ENCODE measurements at regions not wholly inside any gene's neighbourhood (a gene's known extent, or its start where the extent isn't known, plus 50 kb on each side); places are given as distances from the start of the nearest gene placed in this dataset.

- Histone ChIP-seq H4K20me1 (ENCODE audit: insufficient read depth) (no peaks in the 10 kb centered on the region), H3K79me2 (replicated peaks; ENCODE audit: insufficient read depth, low read length) (no peaks in the 10 kb centered on the region), H3K4me3 (ENCODE audit: low read length) (no peak overlapping the region), H3K9me3 (ENCODE audit: low read length) (no peaks in the 10 kb centered on the region), H3K9me2 (ENCODE audit: insufficient read depth, low read length) (no peaks in the 10 kb centered on the region), H3K27me3 (ENCODE audit: insufficient read depth, low read depth, low read length) (no peaks in the 10 kb centered on the region), H3K9ac (ENCODE audit: low read length) (no peak overlapping the region), H3F3A (ENCODE audit: insufficient read depth, low read length, poor library complexity, severe bottlenecking) (no peaks in the 10 kb centered on the region), H3K4me2 (ENCODE audit: low read length) (no peak overlapping the region), H2AFZ (ENCODE audit: low read depth, low read length) (no peak overlapping the region), H3K27ac (ENCODE audit: low read length) (no peak overlapping the region), H3K36me3 (ENCODE audit: insufficient read depth, low read length) (no peaks in the 10 kb centered on the region)
- no peak for TF ChIP-seq POLR2AphosphoS5 (IDR thresholded peaks at IDR 0.05)
- TF ChIP-seq RAD21 (conservative IDR thresholded peaks at IDR 0.05): no peak
- TF ChIP-seq MXI1 (conservative IDR thresholded peaks at IDR 0.05; ENCODE audit: poor library complexity, severe bottlenecking): no peak
- TF ChIP-seq CTCF (IDR thresholded peaks at IDR 0.05; ENCODE audit: poor library complexity, severe bottlenecking): no peak
- no peak for TF ChIP-seq EZH2 (IDR thresholded peaks at IDR 0.05; ENCODE audit: borderline replicate concordance, insufficient read depth, low read length, poor library complexity, severe bottlenecking)
- TF ChIP-seq EP300 (conservative IDR thresholded peaks at IDR 0.05; ENCODE audit: poor library complexity, severe bottlenecking): no peak
- TF ChIP-seq SMC3 (conservative IDR thresholded peaks at IDR 0.05; ENCODE audit: poor library complexity): no peak
- no peak for TF ChIP-seq TAF1 (IDR thresholded peaks at IDR 0.05; ENCODE audit: low read depth)
- no peak for TF ChIP-seq REST (IDR thresholded peaks at IDR 0.05; ENCODE audit: borderline replicate concordance)
These were observed 476.3 kb upstream of the SEL1L start for GRCh38 chr14:82009993-82010392.

GRCh38 chr14:82011460-82011859 is 477.8 kb upstream of the SEL1L start:
- H4K20me1 ChIP-seq (ENCODE audit: insufficient read depth): no peaks in the 10 kb centered on the region
- H3K9me2 ChIP-seq (ENCODE audit: insufficient read depth, low read length): no peaks in the 10 kb centered on the region
- no peak overlapping the region for H3K27ac ChIP-seq (ENCODE audit: low read length)
- H3K9me3 ChIP-seq (ENCODE audit: low read length): no peaks in the 10 kb centered on the region
- no peaks in the 10 kb centered on the region for H3K79me2 ChIP-seq (replicated peaks; ENCODE audit: insufficient read depth, low read length)
- no peaks in the 10 kb centered on the region for H3K36me3 ChIP-seq (ENCODE audit: insufficient read depth, low read length)
- H3K4me3 ChIP-seq (ENCODE audit: low read length): no peak overlapping the region
- H3K4me2 ChIP-seq (ENCODE audit: low read length): no peak overlapping the region
- H3F3A ChIP-seq (ENCODE audit: insufficient read depth, low read length, poor library complexity, severe bottlenecking): no peaks in the 10 kb centered on the region
- no peak overlapping the region for H2AFZ ChIP-seq (ENCODE audit: low read depth, low read length)
- no peak overlapping the region for H3K9ac ChIP-seq (ENCODE audit: low read length)
- TF ChIP-seq TAF1 (IDR thresholded peaks at IDR 0.05; ENCODE audit: low read depth) (no peak), POLR2AphosphoS5 (IDR thresholded peaks at IDR 0.05) (no peak)
- H3K27me3 ChIP-seq (ENCODE audit: insufficient read depth, low read depth, low read length): no peaks in the 10 kb centered on the region

- H3K27me3 ChIP-seq (ENCODE audit: insufficient read depth, low read depth, low read length): no peaks in the 10 kb centered on the region
- H3K27ac ChIP-seq (ENCODE audit: low read length): no peak overlapping the region
- H3F3A ChIP-seq (ENCODE audit: insufficient read depth, low read length, poor library complexity, severe bottlenecking): no peaks in the 10 kb centered on the region
- no peaks in the 10 kb centered on the region for H3K36me3 ChIP-seq (ENCODE audit: insufficient read depth, low read length)
- H3K4me2 ChIP-seq (ENCODE audit: low read length): no peak overlapping the region
- no peak overlapping the region for H3K4me3 ChIP-seq (ENCODE audit: low read length)
- H3K79me2 ChIP-seq (replicated peaks; ENCODE audit: insufficient read depth, low read length): no peaks in the 10 kb centered on the region
- H2AFZ ChIP-seq (ENCODE audit: low read depth, low read length): no peak overlapping the region
- H3K9me2 ChIP-seq (ENCODE audit: insufficient read depth, low read length): no peaks in the 10 kb centered on the region
- TF ChIP-seq REST (IDR thresholded peaks at IDR 0.05; ENCODE audit: borderline replicate concordance): no peak
- no peak for TF ChIP-seq RAD21 (conservative IDR thresholded peaks at IDR 0.05)
- TF ChIP-seq TAF1 (IDR thresholded peaks at IDR 0.05; ENCODE audit: low read depth): no peak
- no peak for TF ChIP-seq MXI1 (conservative IDR thresholded peaks at IDR 0.05; ENCODE audit: poor library complexity, severe bottlenecking)
- no peak for TF ChIP-seq SMC3 (conservative IDR thresholded peaks at IDR 0.05; ENCODE audit: poor library complexity)
- no peak for TF ChIP-seq POLR2AphosphoS5 (IDR thresholded peaks at IDR 0.05)
- TF ChIP-seq EZH2 (IDR thresholded peaks at IDR 0.05; ENCODE audit: borderline replicate concordance, insufficient read depth, low read length, poor library complexity, severe bottlenecking): no peak
- no peak for TF ChIP-seq EP300 (conservative IDR thresholded peaks at IDR 0.05; ENCODE audit: poor library complexity, severe bottlenecking)
- H3K9ac ChIP-seq (ENCODE audit: low read length): no peak overlapping the region
- no peaks in the 10 kb centered on the region for H3K9me3 ChIP-seq (ENCODE audit: low read length)
- no peaks in the 10 kb centered on the region for H4K20me1 ChIP-seq (ENCODE audit: insufficient read depth)
These were observed 495.4 kb upstream of the SEL1L start for GRCh38 chr14:82029038-82029437.
